GM18909 (cell line): ENCODE measurements at regions not wholly inside any gene's neighbourhood (a gene's known extent, or its start where the extent isn't known, plus 50 kb on each side); places are given as distances from the start of the nearest gene placed in this dataset.
"Not testable (repeated sequence)": the region's sequence is repeated elsewhere in the genome, so short reads cannot be mapped to it uniquely, and the experiment has no call there.

ENCODE experiments used
- ATAC-seq: cut with Tn5 transposase; IDR thresholded peaks from one replicate; pipeline ENCODE4 v1.9.1; 2021; ENCODE audit warnings: mild to moderate bottlenecking; ENCODE audit not compliant: unreplicated experiment, poor library complexity

- ATAC-seq: no peak
Measured at GRCh38 chrX:115702982-115703381, 142.0 kb downstream of the PLS3 start.

GRCh38 chrX:115709039-115709438 is 148.1 kb downstream of the PLS3 start:
- ATAC-seq: no peak

GRCh38 chrX:115712484-115712883 is 151.5 kb downstream of the PLS3 start:
- no peak for ATAC-seq

GRCh38 chrX:115713460-115713859 is 152.5 kb downstream of the PLS3 start:
- no peak for ATAC-seq

- ATAC-seq: no peak
Measured at GRCh38 chrX:115719171-115719570, 158.2 kb downstream of the PLS3 start.

- ATAC-seq: not testable (repeated sequence)
Measured at GRCh38 chrX:115722724-115723433, 161.9 kb downstream of the PLS3 start.

- ATAC-seq: not testable (repeated sequence)
Measured at GRCh38 chrX:115725370-115725769, 164.4 kb downstream of the PLS3 start.

- peak; percentile 56 for ATAC-seq
Measured at GRCh38 chrX:115727792-115728732, 167.1 kb downstream of the PLS3 start.

- not testable (repeated sequence) for ATAC-seq
Measured at GRCh38 chrX:115732530-115732929, 171.6 kb downstream of the PLS3 start.

- not testable (repeated sequence) for ATAC-seq
Measured at GRCh38 chrX:115735269-115735668, 174.3 kb downstream of the PLS3 start.
